ENCODE measurements at regions not wholly inside any gene's neighbourhood (a gene's known extent, or its start where the extent isn't known, plus 50 kb on each side); places are given as distances from the start of the nearest gene placed in this dataset.
A peak's percentile ranks its signal among the peaks of the same experiment; 100 is the strongest.

GRCh38 chr1:200338451-200338850 lies 71.4 kb downstream of the ZNF281 start:
- in situ Hi-C loops (cut with HindIII; ENCODE audit: extremely low pct_ligation_motif_present, low pct_unique_long_range_greater_than_20kb) (no loop called here), intact Hi-C loops (cut with micrococcal nuclease; ENCODE audit: unreplicated experiment) (loop anchor here (5.0 kb wide), 1 partner anchor 34 kb away; no protein-coding TSS in a partner anchor)
- no peaks in the 10 kb centered on the region for H3K79me2 ChIP-seq (ENCODE audit: insufficient read depth, low read length)
- TF ChIP-seq ARID4A (CRISPR knock-in tag; IDR thresholded peaks at IDR 0.05; ENCODE audit: borderline replicate concordance), result no peak
- 0 out of 2 replicates have a peak, but pooled peaks have one; percentile 4 for TF ChIP-seq ARID5B (CRISPR knock-in tag; IDR thresholded peaks at IDR 0.05)
- TF ChIP-seq ISL2 (CRISPR knock-in tag; IDR thresholded peaks at IDR 0.05), result peak; percentile 32; the same call in 1 of the 2 replicates
- H2AFZ ChIP-seq (ENCODE audit: low read length), result no peak overlapping the region
- peak overlapping the region; percentile 37; the same call in 1 of the 2 replicates for H3K4me2 ChIP-seq (ENCODE audit: low read depth, low read length)
- no peaks in the 10 kb centered on the region for H4K20me1 ChIP-seq (ENCODE audit: insufficient read depth, low read length)
- no peak overlapping the region for H3K9ac ChIP-seq (ENCODE audit: insufficient read depth, low read depth, low read length)
- no TSS peak for BruUV-seq (replicated peaks)
- ChIA-PET POLR2A (interaction anchor here (0.8 to 1.9 kb wide), 3 partner anchors 32 to 42 kb away, joined by 4 to 10 read pairs (median 4); no protein-coding TSS in a partner anchor), CTCF (ENCODE audit: low intra/inter-chr PET ratio, low total read pairs) (no interaction called here)
- H3K4me3 ChIP-seq (replicated peaks in 1 of 3; ENCODE audit: insufficient read depth in 1 of 3, low read depth in 2 of 3, low read length in 3 of 3), result no peak overlapping the region
- peak; percentile 44 for ATAC-seq
- DNase-seq (ENCODE audit: low spot score), result peak; percentile 64
- no peak overlapping the region for H3K27ac ChIP-seq (ENCODE audit: extremely low read length, insufficient read depth, low read length)
- H3K9me3 ChIP-seq (ENCODE audit: low read length), result no peaks in the 10 kb centered on the region
- no peaks in the 10 kb centered on the region for H3K27me3 ChIP-seq (ENCODE audit: control insufficient read depth in 1 of 2, insufficient read depth in 2 of 2, low read length in 2 of 2)
- FAIRE-seq, result no peak
- no peaks in the 10 kb centered on the region for H3K36me3 ChIP-seq (replicated peaks in 1 of 2; ENCODE audit: control insufficient read depth in 1 of 2, insufficient read depth in 2 of 2, low read length in 2 of 2)
- H3K4me1 ChIP-seq (ENCODE audit: insufficient read depth, low read length), result peaks cover 78% of the 10 kb centered on the region
- 17% methylated on average over 2 of the region's 2 CpGs for WGBS (ENCODE audit: low lambda C conversion rate)

Measured in HepG2 (cell line).